ENCODE measurements at regions not wholly inside any gene's neighbourhood (a gene's known extent, or its start where the extent isn't known, plus 50 kb on each side); places are given as distances from the start of the nearest gene placed in this dataset.
"Not testable (repeated sequence)": the region's sequence is repeated elsewhere in the genome, so short reads cannot be mapped to it uniquely, and the experiment has no call there.

DNA sequence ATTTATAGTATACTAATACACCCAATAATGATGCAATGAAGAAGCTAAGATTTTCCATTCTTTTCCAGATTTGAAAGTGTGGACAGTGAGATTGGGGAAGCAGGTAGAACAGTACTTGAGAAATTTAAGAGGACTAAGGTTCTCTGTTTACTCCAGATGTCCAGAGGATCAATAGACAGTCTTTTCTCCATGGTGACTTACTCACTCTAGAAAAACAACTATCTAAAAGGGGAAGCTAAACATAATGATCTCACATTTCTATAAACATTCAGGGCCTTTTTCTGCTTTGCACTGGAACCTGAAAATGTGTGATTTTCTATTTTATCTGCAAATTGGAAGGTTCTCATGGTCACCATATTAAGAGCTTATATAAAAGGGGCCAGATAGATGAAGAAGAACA, 93.9 kb upstream of the ZBTB18 start:
- Mint-ChIP-seq H3K4me3 (no peak overlapping the region), H3K27me3 (ENCODE audit: insufficient read depth) (no peaks in the 10 kb centered on the region), H3K4me1 (ENCODE audit: low read depth) (peaks cover 31% of the 10 kb centered on the region), H3K27ac (no peak overlapping the region), H3K9me3 (no peaks in the 10 kb centered on the region), H3K36me3 (ENCODE audit: low read depth) (no peaks in the 10 kb centered on the region)
- no peak for DNase-seq
- TF ChIP-seq, protein P1, sequence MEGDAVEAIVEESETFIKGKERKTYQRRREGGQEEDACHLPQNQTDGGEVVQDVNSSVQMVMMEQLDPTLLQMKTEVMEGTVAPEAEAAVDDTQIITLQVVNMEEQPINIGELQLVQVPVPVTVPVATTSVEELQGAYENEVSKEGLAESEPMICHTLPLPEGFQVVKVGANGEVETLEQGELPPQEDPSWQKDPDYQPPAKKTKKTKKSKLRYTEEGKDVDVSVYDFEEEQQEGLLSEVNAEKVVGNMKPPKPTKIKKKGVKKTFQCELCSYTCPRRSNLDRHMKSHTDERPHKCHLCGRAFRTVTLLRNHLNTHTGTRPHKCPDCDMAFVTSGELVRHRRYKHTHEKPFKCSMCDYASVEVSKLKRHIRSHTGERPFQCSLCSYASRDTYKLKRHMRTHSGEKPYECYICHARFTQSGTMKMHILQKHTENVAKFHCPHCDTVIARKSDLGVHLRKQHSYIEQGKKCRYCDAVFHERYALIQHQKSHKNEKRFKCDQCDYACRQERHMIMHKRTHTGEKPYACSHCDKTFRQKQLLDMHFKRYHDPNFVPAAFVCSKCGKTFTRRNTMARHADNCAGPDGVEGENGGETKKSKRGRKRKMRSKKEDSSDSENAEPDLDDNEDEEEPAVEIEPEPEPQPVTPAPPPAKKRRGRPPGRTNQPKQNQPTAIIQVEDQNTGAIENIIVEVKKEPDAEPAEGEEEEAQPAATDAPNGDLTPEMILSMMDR (IDR thresholded peaks at IDR 0.05): no peak

DNA sequence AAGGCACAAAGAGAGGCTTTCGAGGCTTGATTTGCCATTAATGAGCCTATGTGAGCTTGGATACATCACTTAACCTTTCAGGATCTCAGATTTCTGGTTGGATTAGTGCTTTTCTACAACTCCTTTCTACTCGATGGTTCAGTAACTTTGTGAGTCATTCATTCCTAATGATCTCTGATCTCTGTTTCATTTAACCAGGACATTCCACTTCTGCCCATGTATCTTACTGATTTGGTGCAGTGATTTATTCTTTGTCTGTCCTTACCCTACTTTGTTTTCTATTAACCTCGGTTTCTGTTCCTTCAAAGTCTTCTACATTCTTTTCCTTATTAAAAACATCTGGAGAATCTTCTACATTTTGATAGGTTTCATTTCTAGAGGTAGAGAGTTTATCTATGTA, 94.6 kb upstream of the ZBTB18 start:
- H3K9me3 Mint-ChIP-seq: no peaks in the 10 kb centered on the region
- 0 out of 2 replicates have a peak overlapping the region, but pooled peaks have one; percentile 10 for H3K4me3 Mint-ChIP-seq
- DNase-seq: peak; percentile 18
- H3K27ac Mint-ChIP-seq: peak overlapping the region; percentile 34
- no peaks in the 10 kb centered on the region for H3K36me3 Mint-ChIP-seq (ENCODE audit: low read depth)
- TF ChIP-seq, protein P1 (IDR thresholded peaks at IDR 0.05): no peak
- no peaks in the 10 kb centered on the region for H3K27me3 Mint-ChIP-seq (ENCODE audit: insufficient read depth)
- peaks cover 27% of the 10 kb centered on the region for H3K4me1 Mint-ChIP-seq (ENCODE audit: low read depth)

DNA sequence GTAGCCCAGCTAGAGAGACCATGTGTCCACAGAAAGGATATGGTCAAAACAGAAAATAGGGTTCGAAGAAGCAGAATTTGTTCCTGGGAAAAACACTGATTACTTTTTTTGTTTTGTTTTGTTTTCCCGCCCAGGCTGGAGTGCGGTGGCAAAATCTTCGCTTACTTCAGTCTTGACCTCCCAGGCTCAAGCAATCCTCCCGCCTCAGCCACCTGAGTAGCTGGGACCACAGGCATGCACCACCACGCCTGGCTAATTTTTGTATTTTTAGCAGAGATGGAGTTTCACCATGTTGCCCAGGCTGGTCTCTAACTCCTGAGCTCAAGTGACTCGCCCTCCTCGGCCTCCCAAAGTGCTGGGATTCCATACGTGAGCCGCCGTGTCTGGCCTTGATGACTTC, 99.9 kb upstream of the ZBTB18 start:
- DNase-seq; H3K27me3 Mint-ChIP-seq (ENCODE audit: insufficient read depth); H3K9me3 Mint-ChIP-seq; H3K36me3 Mint-ChIP-seq (ENCODE audit: low read depth); H3K27ac Mint-ChIP-seq; H3K4me3 Mint-ChIP-seq: not testable (repeated sequence)
- H3K4me1 Mint-ChIP-seq (ENCODE audit: low read depth): peaks cover 31% of the 10 kb centered on the region

DNA sequence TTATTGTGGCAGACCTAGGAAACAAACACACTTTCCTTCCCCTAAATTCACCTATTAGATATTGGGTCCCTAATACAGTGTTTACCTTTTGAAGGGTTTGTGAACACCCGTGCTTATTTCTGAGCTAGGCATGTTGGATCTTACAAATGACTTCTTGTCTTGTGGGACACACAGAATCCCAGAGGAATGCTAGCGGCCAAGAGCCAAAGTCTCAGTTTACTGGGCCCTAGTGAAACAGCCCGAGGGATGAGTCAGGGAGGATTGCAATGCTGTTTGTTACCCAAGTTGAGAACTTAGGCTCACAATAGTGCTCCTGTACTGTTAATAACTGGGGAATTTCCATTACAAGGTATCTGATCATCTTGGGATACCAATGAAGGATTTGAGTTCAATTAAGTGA, 100.1 kb upstream of the AKT3 start:
- Mint-ChIP-seq H3K4me3 (no peak overlapping the region), H3K9me3 (no peaks in the 10 kb centered on the region), H3K4me1 (ENCODE audit: low read depth) (peaks cover 23% of the 10 kb centered on the region), H3K27ac (peak overlapping the region; percentile 66), H3K36me3 (ENCODE audit: low read depth) (no peaks in the 10 kb centered on the region), H3K27me3 (ENCODE audit: insufficient read depth) (no peaks in the 10 kb centered on the region)
- DNase-seq: peak; percentile 85
- TF ChIP-seq, protein P1 (IDR thresholded peaks at IDR 0.05): no peak

DNA sequence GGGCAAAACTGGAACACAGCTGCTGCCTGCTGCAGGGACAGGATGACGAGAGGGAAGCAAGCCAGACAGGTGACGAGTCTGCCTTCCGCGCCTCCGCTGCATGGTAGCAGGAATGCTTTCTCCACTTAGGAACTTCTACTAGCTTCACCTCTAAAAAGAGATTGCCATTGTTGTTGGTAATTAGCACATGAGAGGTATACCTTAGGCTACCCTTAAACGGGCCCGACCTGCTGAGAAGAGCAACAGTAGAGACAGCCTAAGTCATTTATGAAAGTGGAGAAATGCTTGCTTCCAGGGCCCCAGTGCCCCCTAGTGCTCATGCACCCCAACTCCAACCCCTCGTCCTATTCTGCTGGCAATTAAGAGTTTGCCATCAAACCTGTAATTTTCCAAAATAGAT, 96.9 kb upstream of the AKT3 start:
- Mint-ChIP-seq H3K9me3 (no peaks in the 10 kb centered on the region), H3K4me3 (no peak overlapping the region), H3K4me1 (ENCODE audit: low read depth) (peaks cover 29% of the 10 kb centered on the region), H3K27me3 (ENCODE audit: insufficient read depth) (no peaks in the 10 kb centered on the region), H3K27ac (no peak overlapping the region), H3K36me3 (ENCODE audit: low read depth) (no peaks in the 10 kb centered on the region)
- no peak for DNase-seq
- TF ChIP-seq, protein P1 (IDR thresholded peaks at IDR 0.05): peak; percentile 78

DNA sequence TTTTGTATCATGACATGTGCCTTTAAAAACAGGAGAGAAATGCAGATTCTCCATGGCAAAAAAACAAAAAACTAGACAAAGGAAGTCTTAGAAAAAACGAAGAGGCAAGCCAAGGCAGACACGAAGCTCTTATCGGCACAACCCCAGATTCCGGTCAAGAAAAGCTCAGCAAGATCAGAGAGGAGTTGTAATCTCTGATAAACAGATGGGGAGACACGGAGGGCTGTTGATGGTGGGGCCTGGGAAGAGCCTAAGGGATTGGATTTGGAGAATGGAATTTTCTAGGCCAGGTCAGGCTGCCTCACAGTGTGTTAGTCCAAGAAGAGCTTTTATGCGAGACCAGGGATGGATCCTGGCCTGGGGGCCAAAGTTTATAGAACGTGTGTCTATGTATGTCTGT, 96.2 kb upstream of the AKT3 start:
- TF ChIP-seq, protein P1 (IDR thresholded peaks at IDR 0.05): no peak
- Mint-ChIP-seq H3K27ac (no peak overlapping the region), H3K4me1 (ENCODE audit: low read depth) (peaks cover 35% of the 10 kb centered on the region), H3K4me3 (no peak overlapping the region), H3K36me3 (ENCODE audit: low read depth) (no peaks in the 10 kb centered on the region), H3K9me3 (no peaks in the 10 kb centered on the region), H3K27me3 (ENCODE audit: insufficient read depth) (no peaks in the 10 kb centered on the region; the same call in 1 of the 2 replicates)
- DNase-seq: no peak
